ENCODE measurements at regions not wholly inside any gene's neighbourhood (a gene's known extent, or its start where the extent isn't known, plus 50 kb on each side); places are given as distances from the start of the nearest gene placed in this dataset.

- no peak for TF ChIP-seq CTCF (IDR thresholded peaks at IDR 0.05; ENCODE audit: borderline replicate concordance, insufficient read depth, low read depth, low read length)
- H3K4me3 ChIP-seq (ENCODE audit: low read depth, low read length), result no peak overlapping the region
These were observed 411.7 kb downstream of the IRS2 start for GRCh38 chr13:109374609-109375200.

GRCh38 chr13:109372666-109373065 is 413.7 kb downstream of the IRS2 start:
- no peak overlapping the region for H3K4me3 ChIP-seq (ENCODE audit: low read depth, low read length)
- no peak for TF ChIP-seq CTCF (IDR thresholded peaks at IDR 0.05; ENCODE audit: borderline replicate concordance, insufficient read depth, low read depth, low read length)

GRCh38 chr13:109371066-109371465 is 415.3 kb downstream of the IRS2 start:
- no peak overlapping the region for H3K4me3 ChIP-seq (ENCODE audit: low read depth, low read length)
- TF ChIP-seq CTCF (IDR thresholded peaks at IDR 0.05; ENCODE audit: borderline replicate concordance, insufficient read depth, low read depth, low read length), result no peak

- H3K4me3 ChIP-seq (ENCODE audit: low read depth, low read length), result no peak overlapping the region
These were observed 415.9 kb downstream of the IRS2 start for GRCh38 chr13:109370496-109370895.

GRCh38 chr13:109369353-109370052 is 416.9 kb downstream of the IRS2 start:
- no peak overlapping the region for H3K4me3 ChIP-seq (ENCODE audit: low read depth, low read length)
- no peak for TF ChIP-seq CTCF (IDR thresholded peaks at IDR 0.05; ENCODE audit: borderline replicate concordance, insufficient read depth, low read depth, low read length)

More at GRCh38 chr13:109370496-109370895, 415.9 kb downstream of the IRS2 start:
- TF ChIP-seq CTCF (IDR thresholded peaks at IDR 0.05; ENCODE audit: borderline replicate concordance, insufficient read depth, low read depth, low read length), result no peak

GRCh38 chr13:109368230-109368629 is 418.2 kb downstream of the IRS2 start:
- TF ChIP-seq CTCF (IDR thresholded peaks at IDR 0.05; ENCODE audit: borderline replicate concordance, insufficient read depth, low read depth, low read length), result no peak
- H3K4me3 ChIP-seq (ENCODE audit: low read depth, low read length), result no peak overlapping the region

- H3K4me3 ChIP-seq (ENCODE audit: low read depth, low read length), result no peak overlapping the region
- no peak for TF ChIP-seq CTCF (IDR thresholded peaks at IDR 0.05; ENCODE audit: borderline replicate concordance, insufficient read depth, low read depth, low read length)
These were observed 419.9 kb downstream of the IRS2 start for GRCh38 chr13:109366525-109366924.

Measured in GM12875 (cell line).